ENCODE measurements at regions not wholly inside any gene's neighbourhood (a gene's known extent, or its start where the extent isn't known, plus 50 kb on each side); places are given as distances from the start of the nearest gene placed in this dataset.

DNA sequence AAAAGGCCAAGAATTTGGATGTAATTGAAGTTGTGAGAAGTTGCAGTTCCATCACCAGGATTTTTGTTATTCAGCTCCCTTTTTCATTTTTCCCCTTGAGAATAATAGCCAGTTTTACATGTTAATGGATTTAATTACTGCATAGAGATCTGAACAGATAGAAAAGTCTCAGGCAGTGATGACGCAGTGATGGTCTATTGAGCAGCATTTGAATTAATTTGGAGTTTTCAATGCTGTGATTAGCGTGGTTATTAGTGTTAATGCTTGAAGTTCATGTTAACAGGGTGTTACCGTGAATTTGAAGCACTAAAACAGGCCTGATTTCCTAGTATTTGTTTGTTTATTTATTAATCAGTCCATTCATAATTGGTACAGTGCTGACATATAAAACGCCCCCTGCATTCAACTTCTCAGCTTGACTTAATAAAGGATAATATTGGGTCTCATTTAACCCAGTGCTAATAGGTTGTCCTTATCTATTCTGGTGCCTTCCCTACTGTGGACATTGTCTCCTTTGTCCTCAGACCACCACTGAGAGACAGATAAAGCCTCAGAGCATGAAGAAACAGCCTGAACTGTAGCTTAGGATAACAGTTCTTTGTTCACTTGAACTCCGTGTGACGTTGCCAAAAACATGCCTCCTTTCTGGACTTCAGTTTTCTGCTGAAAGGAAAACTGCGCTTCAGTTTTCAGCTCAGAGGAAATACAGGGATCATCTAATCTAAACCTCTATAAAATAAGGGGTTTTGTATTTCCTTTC, 82.4 kb downstream of the RTP4 start:
- no peak overlapping the region for H3K9ac ChIP-seq (replicated peaks; ENCODE audit: extremely low read depth, insufficient read depth, low read length)
- H3K36me3 ChIP-seq (ENCODE audit: control insufficient read depth in 2 of 2, extremely low read depth in 1 of 2, insufficient read depth in 2 of 2, low read length in 2 of 2) = no peaks in the 10 kb centered on the region
- dilution Hi-C loops (cut with MboI; ENCODE audit: extremely low pct_ligation_motif_present, low sequenced_read_pairs) (no loop called here), intact Hi-C loops (cut with micrococcal nuclease) (no loop called here)
- TF ChIP-seq POLR2A (IDR thresholded peaks at IDR 0.05; ENCODE audit: low read depth, low read length) = no peak
- no peak for TF ChIP-seq FOS (IDR thresholded peaks at IDR 0.05; ENCODE audit: borderline replicate concordance, insufficient read depth, low read length)
- H3K27me3 ChIP-seq (ENCODE audit: control insufficient read depth in 2 of 2, insufficient read depth in 2 of 2, low read length in 2 of 2) = no peaks in the 10 kb centered on the region
- no peaks in the 10 kb centered on the region for H3K4me1 ChIP-seq (ENCODE audit: control insufficient read depth, extremely low read depth, insufficient read depth, low read length)
- POLR2A ChIA-PET = no interaction called here
- no peaks in the 10 kb centered on the region for H4K20me1 ChIP-seq (replicated peaks; ENCODE audit: control insufficient read depth, extremely low read depth, insufficient read depth, low read length)
- no peak overlapping the region for H2AFZ ChIP-seq (ENCODE audit: low read depth, low read length)
- FAIRE-seq (no peak), DNase-seq (ENCODE audit: low read depth, low spot score) (no peak)
- no peaks in the 10 kb centered on the region for H3K79me2 ChIP-seq (ENCODE audit: control insufficient read depth, insufficient read depth, low read length)
- no peak overlapping the region for H3K4me3 ChIP-seq (replicated peaks in 1 of 3; ENCODE audit: insufficient read depth in 1 of 3, low read depth in 1 of 3, low read length in 3 of 3)
- H3K27ac ChIP-seq (ENCODE audit: insufficient read depth, low read depth, low read length) = no peak overlapping the region
- no peak overlapping the region for H3K4me2 ChIP-seq (ENCODE audit: insufficient read depth, low read length)
- H3K9me1 ChIP-seq (replicated peaks; ENCODE audit: control insufficient read depth, extremely low read depth, insufficient read depth, low read length) = no peaks in the 10 kb centered on the region
- H3K9me3 ChIP-seq (replicated peaks; ENCODE audit: control insufficient read depth, insufficient read depth, low read length) = no peaks in the 10 kb centered on the region
- CTCF ChIA-PET = no interaction called here
- BruUV-seq (replicated peaks) = no TSS peak

DNA sequence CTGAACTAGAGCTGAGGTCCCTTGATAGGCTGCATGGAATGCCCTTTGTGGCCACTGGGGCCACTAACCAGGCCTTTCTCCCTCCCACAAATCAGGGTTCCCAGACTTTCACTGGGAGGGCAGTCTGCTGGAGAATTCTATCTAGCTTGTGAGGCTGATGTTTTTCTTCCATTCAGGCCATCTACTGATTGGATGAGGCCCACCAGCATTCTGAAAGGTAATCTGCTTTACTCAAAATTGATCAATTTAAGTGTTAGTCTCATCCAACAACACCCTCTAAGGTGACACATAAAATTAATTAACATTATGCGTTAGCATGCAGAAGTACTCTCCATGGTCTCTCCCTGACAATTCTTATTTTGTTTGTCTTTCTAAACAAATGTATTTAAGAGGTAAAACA, 80.5 kb downstream of the RTP4 start:
- H3K27ac ChIP-seq (ENCODE audit: insufficient read depth, low read depth, low read length) = no peak overlapping the region
- CTCF ChIA-PET = no interaction called here

More for the DNA sequence above, 80.5 kb downstream of the RTP4 start:
- TF ChIP-seq EZH2 (IDR thresholded peaks at IDR 0.05; ENCODE audit: borderline replicate concordance, low read depth, low read length, severe bottlenecking) (no peak), FOS (IDR thresholded peaks at IDR 0.05; ENCODE audit: borderline replicate concordance, insufficient read depth, low read length) (no peak), POLR2A (IDR thresholded peaks at IDR 0.05; ENCODE audit: low read depth, low read length) (no peak), CTCF (IDR thresholded peaks at IDR 0.05; ENCODE audit: extremely low read depth in 1 of 2, insufficient read depth in 1 of 2, low read depth in 1 of 2, low read length in 2 of 2) (no peak), POLR2AphosphoS5 (IDR thresholded peaks at IDR 0.05; ENCODE audit: insufficient read depth, low read depth, low read length) (no peak), JUN (IDR thresholded peaks at IDR 0.05; ENCODE audit: borderline replicate concordance, insufficient read depth, insufficient read length, low read depth) (no peak), GATA2 (IDR thresholded peaks at IDR 0.05; ENCODE audit: insufficient read depth, insufficient read length, low read depth, low read length) (no peak), MYC (IDR thresholded peaks at IDR 0.05; ENCODE audit: low read depth, low read length) (no peak)
- TF ChIP-seq, protein P1, sequence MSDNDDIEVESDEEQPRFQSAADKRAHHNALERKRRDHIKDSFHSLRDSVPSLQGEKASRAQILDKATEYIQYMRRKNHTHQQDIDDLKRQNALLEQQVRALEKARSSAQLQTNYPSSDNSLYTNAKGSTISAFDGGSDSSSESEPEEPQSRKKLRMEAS (IDR thresholded peaks at IDR 0.05; ENCODE audit: insufficient read depth, insufficient read length) = no peak
- dilution Hi-C loops (cut with MboI; ENCODE audit: extremely low pct_ligation_motif_present, low sequenced_read_pairs) (no loop called here), intact Hi-C loops (cut with micrococcal nuclease) (no loop called here)
- FAIRE-seq = no peak
- H3K9ac ChIP-seq (replicated peaks; ENCODE audit: extremely low read depth, insufficient read depth, low read length) = no peak overlapping the region
- H3K27me3 ChIP-seq (ENCODE audit: control insufficient read depth in 2 of 2, insufficient read depth in 2 of 2, low read length in 2 of 2) = no peaks in the 10 kb centered on the region
- no peaks in the 10 kb centered on the region for H3K36me3 ChIP-seq (ENCODE audit: control insufficient read depth in 2 of 2, extremely low read depth in 1 of 2, insufficient read depth in 2 of 2, low read length in 2 of 2)
- no peaks in the 10 kb centered on the region for H4K20me1 ChIP-seq (replicated peaks; ENCODE audit: control insufficient read depth, extremely low read depth, insufficient read depth, low read length)
- H3K4me1 ChIP-seq (ENCODE audit: control insufficient read depth, extremely low read depth, insufficient read depth, low read length) = no peaks in the 10 kb centered on the region
- H3K4me3 ChIP-seq (replicated peaks in 1 of 3; ENCODE audit: insufficient read depth in 1 of 3, low read depth in 1 of 3, low read length in 3 of 3) = no peak overlapping the region
- no peaks in the 10 kb centered on the region for H3K79me2 ChIP-seq (ENCODE audit: control insufficient read depth, insufficient read depth, low read length)
- H3K9me3 ChIP-seq (replicated peaks; ENCODE audit: control insufficient read depth, insufficient read depth, low read length) = no peaks in the 10 kb centered on the region
- POLR2A ChIA-PET = no interaction called here
- BruUV-seq (replicated peaks) = no TSS peak
- no peaks in the 10 kb centered on the region for H3K9me1 ChIP-seq (replicated peaks; ENCODE audit: control insufficient read depth, extremely low read depth, insufficient read depth, low read length)
- H2AFZ ChIP-seq (ENCODE audit: low read depth, low read length) = no peak overlapping the region
- no peak for DNase-seq (ENCODE audit: low read depth, low spot score)
- H3K4me2 ChIP-seq (ENCODE audit: insufficient read depth, low read length) = no peak overlapping the region
